ENCODE measurements at regions not wholly inside any gene's neighbourhood (a gene's known extent, or its start where the extent isn't known, plus 50 kb on each side); places are given as distances from the start of the nearest gene placed in this dataset.

GRCh38 chrX:42832764-42833549 is 55.0 kb upstream of the PPP1R2C start:
- TF ChIP-seq POLR2AphosphoS5 (IDR thresholded peaks at IDR 0.05; ENCODE audit: borderline replicate concordance, low read depth, low read length) (no peak), EZH2 (IDR thresholded peaks at IDR 0.05) (no peak), FOXP2 (optimal IDR thresholded peaks at IDR 0.05; ENCODE audit: control extremely low read depth, extremely low read length, insufficient read depth) (no peak)

All from SK-N-MC (cell line).